ENCODE measurements at regions not wholly inside any gene's neighbourhood (a gene's known extent, or its start where the extent isn't known, plus 50 kb on each side); places are given as distances from the start of the nearest gene placed in this dataset.

GRCh38 chr2:43074592-43075053 lies 151.8 kb downstream of the ZFP36L2 start:
- ChIA-PET CTCF (interaction anchor here (0.6 to 2.3 kb wide), 4 partner anchors 12 to 152 kb away, joined by 3 to 6 read pairs (median 4); partner anchors contain the start of gene ZFP36L2), POLR2A (no interaction called here)
- TF ChIP-seq POLR2A (IDR thresholded peaks at IDR 0.05; ENCODE audit: low read depth, low read length), result no peak
- TF ChIP-seq MAX (IDR thresholded peaks at IDR 0.05; ENCODE audit: insufficient read depth, insufficient read length), result no peak
- TF ChIP-seq GATA2 (IDR thresholded peaks at IDR 0.05; ENCODE audit: insufficient read depth, insufficient read length, low read depth, low read length), result no peak
- TF ChIP-seq FOS (IDR thresholded peaks at IDR 0.05; ENCODE audit: borderline replicate concordance, insufficient read depth, low read length), result no peak
- no peak for TF ChIP-seq POLR2AphosphoS5 (IDR thresholded peaks at IDR 0.05; ENCODE audit: insufficient read depth, low read depth, low read length)
- no peak for TF ChIP-seq CTCF (IDR thresholded peaks at IDR 0.05; ENCODE audit: extremely low read depth in 1 of 2, insufficient read depth in 1 of 2, low read depth in 1 of 2, low read length in 2 of 2)
- no peak for TF ChIP-seq JUN (IDR thresholded peaks at IDR 0.05; ENCODE audit: borderline replicate concordance, insufficient read depth, insufficient read length, low read depth)
- no peak for TF ChIP-seq MYC (IDR thresholded peaks at IDR 0.05; ENCODE audit: low read depth, low read length)
- TF ChIP-seq EZH2 (IDR thresholded peaks at IDR 0.05; ENCODE audit: borderline replicate concordance, low read depth, low read length, severe bottlenecking), result no peak
- dilution Hi-C loops (cut with MboI; ENCODE audit: extremely low pct_ligation_motif_present, low sequenced_read_pairs) (no loop called here), intact Hi-C loops (cut with micrococcal nuclease) (loop anchor here (1.0 kb wide), 4 partner anchors 12 to 57 kb away; no protein-coding TSS in a partner anchor)
- H3K9me3 ChIP-seq (replicated peaks; ENCODE audit: control insufficient read depth, insufficient read depth, low read length), result no peaks in the 10 kb centered on the region
- H3K4me3 ChIP-seq (replicated peaks in 1 of 3; ENCODE audit: insufficient read depth in 1 of 3, low read depth in 1 of 3, low read length in 3 of 3), result no peak overlapping the region
- H4K20me1 ChIP-seq (replicated peaks; ENCODE audit: control insufficient read depth, extremely low read depth, insufficient read depth, low read length), result no peaks in the 10 kb centered on the region
- no TSS peak for BruUV-seq (replicated peaks)
- peak overlapping the region; percentile 61 for H3K9ac ChIP-seq (replicated peaks; ENCODE audit: extremely low read depth, insufficient read depth, low read length)
- H2AFZ ChIP-seq (ENCODE audit: low read depth, low read length), result peak overlapping the region; percentile 11
- H3K79me2 ChIP-seq (ENCODE audit: control insufficient read depth, insufficient read depth, low read length), result no peaks in the 10 kb centered on the region
- H3K27ac ChIP-seq (ENCODE audit: insufficient read depth, low read depth, low read length), result peak overlapping the region; percentile 95
- FAIRE-seq (no peak), DNase-seq (ENCODE audit: low read depth, low spot score) (no peak)
- no peaks in the 10 kb centered on the region for H3K36me3 ChIP-seq (ENCODE audit: control insufficient read depth in 2 of 2, extremely low read depth in 1 of 2, insufficient read depth in 2 of 2, low read length in 2 of 2)
- no peak overlapping the region for H3K4me2 ChIP-seq (ENCODE audit: insufficient read depth, low read length)
- peaks cover 28% of the 10 kb centered on the region for H3K4me1 ChIP-seq (ENCODE audit: control insufficient read depth, extremely low read depth, insufficient read depth, low read length)
- H3K27me3 ChIP-seq (ENCODE audit: control insufficient read depth in 2 of 2, insufficient read depth in 2 of 2, low read length in 2 of 2), result no peaks in the 10 kb centered on the region
- H3K9me1 ChIP-seq (replicated peaks; ENCODE audit: control insufficient read depth, extremely low read depth, insufficient read depth, low read length), result no peaks in the 10 kb centered on the region

Data from endothelial cell of umbilical vein (primary cell).